ENCODE measurements at regions not wholly inside any gene's neighbourhood (a gene's known extent, or its start where the extent isn't known, plus 50 kb on each side); places are given as distances from the start of the nearest gene placed in this dataset.
A peak's percentile ranks its signal among the peaks of the same experiment; 100 is the strongest.

- intact Hi-C loops (cut with micrococcal nuclease) = no loop called here
- Histone ChIP-seq H3K27ac (ENCODE audit: low read depth, low read length) (no peak overlapping the region), H3K4me1 (ENCODE audit: insufficient read depth, low read length) (no peaks in the 10 kb centered on the region), H3K9me3 (ENCODE audit: control insufficient read depth in 1 of 2, low read length in 2 of 2) (no peaks in the 10 kb centered on the region), H3K4me3 (ENCODE audit: low read length in 2 of 2) (no peak overlapping the region), H3K36me3 (ENCODE audit: insufficient read depth, low read length) (no peaks in the 10 kb centered on the region), H3K27me3 (ENCODE audit: insufficient read depth, low read length) (no peaks in the 10 kb centered on the region)
- no peak for DNase-seq
- H3K4me3 Mint-ChIP-seq = no peak overlapping the region
- no peak overlapping the region for H3K27ac Mint-ChIP-seq
- peaks cover 0 to 1% of the 10 kb centered on the region in 2 donors for H3K27me3 Mint-ChIP-seq
- POLR2A ChIA-PET (ENCODE audit: partially characterized antibody) = no interaction called here
- no peaks in the 10 kb centered on the region for H3K4me1 Mint-ChIP-seq
- H3K36me3 Mint-ChIP-seq = no peaks in the 10 kb centered on the region
- no peaks in the 10 kb centered on the region for H3K9me3 Mint-ChIP-seq
- CTCF ChIA-PET (ENCODE audit: partially characterized antibody) = no interaction called here
Observed at GRCh38 chr7:115683093-115683492, 347.5 kb downstream of the TFEC start.

GRCh38 chr7:115682507-115682906, 348.1 kb downstream of the TFEC start:
- ChIA-PET POLR2A (ENCODE audit: partially characterized antibody) (no interaction called here), CTCF (ENCODE audit: partially characterized antibody) (interaction anchor here (1.2 kb wide), 1 partner anchor 817 kb away, joined by 3 read pairs; no protein-coding TSS in a partner anchor)
- no peaks in the 10 kb centered on the region for H3K4me1 Mint-ChIP-seq

GRCh38 chr7:115680921-115681320, 349.6 kb downstream of the TFEC start:
- H3K4me3 ChIP-seq (ENCODE audit: low read length in 2 of 2) = no peak overlapping the region
- ChIA-PET CTCF (ENCODE audit: partially characterized antibody) (interaction anchor here (0.9 to 2.6 kb wide), 3 partner anchors 9 to 816 kb away, joined by 4 to 8 read pairs (median 6); no protein-coding TSS in a partner anchor), POLR2A (ENCODE audit: partially characterized antibody) (no interaction called here)
- intact Hi-C loops (cut with micrococcal nuclease) = loop anchor here (1.0 kb wide), 1 partner anchor 816 kb away; no protein-coding TSS in a partner anchor
- H3K36me3 Mint-ChIP-seq = no peaks in the 10 kb centered on the region
- H3K9me3 Mint-ChIP-seq = no peaks in the 10 kb centered on the region
- H3K27me3 Mint-ChIP-seq = peaks cover 0 to 1% of the 10 kb centered on the region in 2 donors
- no peaks in the 10 kb centered on the region for H3K36me3 ChIP-seq (ENCODE audit: insufficient read depth, low read length)
- no peak overlapping the region for H3K27ac Mint-ChIP-seq
- no peaks in the 10 kb centered on the region for H3K4me1 ChIP-seq (ENCODE audit: insufficient read depth, low read length)
- DNase-seq = no peak
- H3K4me3 Mint-ChIP-seq = no peak overlapping the region
- H3K4me1 Mint-ChIP-seq = no peaks in the 10 kb centered on the region
- no peaks in the 10 kb centered on the region for H3K9me3 ChIP-seq (ENCODE audit: control insufficient read depth in 1 of 2, low read length in 2 of 2)
- no peak overlapping the region for H3K27ac ChIP-seq (ENCODE audit: low read depth, low read length)
- no peaks in the 10 kb centered on the region for H3K27me3 ChIP-seq (ENCODE audit: insufficient read depth, low read length)

More at GRCh38 chr7:115682507-115682906, 348.1 kb downstream of the TFEC start:
- H3K4me1 ChIP-seq (ENCODE audit: insufficient read depth, low read length) = no peaks in the 10 kb centered on the region
- no peaks in the 10 kb centered on the region for H3K9me3 Mint-ChIP-seq
- H3K36me3 Mint-ChIP-seq = no peaks in the 10 kb centered on the region
- H3K27me3 Mint-ChIP-seq = peaks cover 0 to 1% of the 10 kb centered on the region in 2 donors
- H3K27me3 ChIP-seq (ENCODE audit: insufficient read depth, low read length) = no peaks in the 10 kb centered on the region
- no peak overlapping the region for H3K27ac Mint-ChIP-seq
- no peak overlapping the region for H3K4me3 Mint-ChIP-seq
- H3K4me3 ChIP-seq (ENCODE audit: low read length in 2 of 2) = no peak overlapping the region
- H3K9me3 ChIP-seq (ENCODE audit: control insufficient read depth in 1 of 2, low read length in 2 of 2) = no peaks in the 10 kb centered on the region
- H3K36me3 ChIP-seq (ENCODE audit: insufficient read depth, low read length) = no peaks in the 10 kb centered on the region
- DNase-seq = no peak
- H3K27ac ChIP-seq (ENCODE audit: low read depth, low read length) = no peak overlapping the region
- intact Hi-C loops (cut with micrococcal nuclease) = no loop called here

- H3K27me3 ChIP-seq (ENCODE audit: insufficient read depth, low read length) = no peaks in the 10 kb centered on the region
- H3K9me3 Mint-ChIP-seq = no peaks in the 10 kb centered on the region
- H3K9me3 ChIP-seq (ENCODE audit: control insufficient read depth in 1 of 2, low read length in 2 of 2) = no peaks in the 10 kb centered on the region
- no peak overlapping the region for H3K4me3 ChIP-seq (ENCODE audit: low read length in 2 of 2)
- CTCF ChIA-PET (ENCODE audit: partially characterized antibody) = interaction anchor here (1.3 to 2.6 kb wide), 2 partner anchors 99 to 815 kb away, joined by 6 to 8 read pairs; no protein-coding TSS in a partner anchor
- H3K36me3 Mint-ChIP-seq = no peaks in the 10 kb centered on the region
- H3K27me3 Mint-ChIP-seq = peaks cover 0 to 1% of the 10 kb centered on the region in 2 donors
- no peaks in the 10 kb centered on the region for H3K4me1 ChIP-seq (ENCODE audit: insufficient read depth, low read length)
- POLR2A ChIA-PET (ENCODE audit: partially characterized antibody) = no interaction called here
- intact Hi-C loops (cut with micrococcal nuclease) = loop anchor here (1.0 kb wide), 1 partner anchor 815 kb away; no protein-coding TSS in a partner anchor
- no peak overlapping the region for H3K27ac Mint-ChIP-seq
- peak in 4 of 5 donors; percentile 5 to 10 (median 8) for DNase-seq
- no peaks in the 10 kb centered on the region for H3K36me3 ChIP-seq (ENCODE audit: insufficient read depth, low read length)
- no peak overlapping the region for H3K4me3 Mint-ChIP-seq
- no peak overlapping the region for H3K27ac ChIP-seq (ENCODE audit: low read depth, low read length)
- no peaks in the 10 kb centered on the region for H3K4me1 Mint-ChIP-seq
Observed at GRCh38 chr7:115679976-115680375, 350.6 kb downstream of the TFEC start.

GRCh38 chr7:115679423-115679822, 351.1 kb downstream of the TFEC start:
- H3K4me3 ChIP-seq (ENCODE audit: low read length in 2 of 2) = no peak overlapping the region
- Mint-ChIP-seq H3K9me3 (no peaks in the 10 kb centered on the region), H3K36me3 (no peaks in the 10 kb centered on the region), H3K4me1 (no peaks in the 10 kb centered on the region), H3K27me3 (peaks cover 0 to 1% of the 10 kb centered on the region in 2 donors), H3K4me3 (no peak overlapping the region), H3K27ac (no peak overlapping the region)
- no peaks in the 10 kb centered on the region for H3K27me3 ChIP-seq (ENCODE audit: insufficient read depth, low read length)
- no peaks in the 10 kb centered on the region for H3K4me1 ChIP-seq (ENCODE audit: insufficient read depth, low read length)
- no peak for DNase-seq
- ChIA-PET CTCF (ENCODE audit: partially characterized antibody) (interaction anchor here (2.6 kb wide), 1 partner anchor 100 kb away, joined by 6 read pairs; no protein-coding TSS in a partner anchor), POLR2A (ENCODE audit: partially characterized antibody) (no interaction called here)
- H3K27ac ChIP-seq (ENCODE audit: low read depth, low read length) = no peak overlapping the region
- no peaks in the 10 kb centered on the region for H3K36me3 ChIP-seq (ENCODE audit: insufficient read depth, low read length)
- H3K9me3 ChIP-seq (ENCODE audit: control insufficient read depth in 1 of 2, low read length in 2 of 2) = no peaks in the 10 kb centered on the region
- intact Hi-C loops (cut with micrococcal nuclease) = no loop called here

GRCh38 chr7:115678086-115678982, 352.2 kb downstream of the TFEC start:
- CTCF ChIA-PET (ENCODE audit: partially characterized antibody) = no interaction called here
- H3K4me1 Mint-ChIP-seq = no peaks in the 10 kb centered on the region
- peaks cover 0 to 1% of the 10 kb centered on the region in 2 donors for H3K27me3 Mint-ChIP-seq
- H3K36me3 Mint-ChIP-seq = no peaks in the 10 kb centered on the region
- Histone ChIP-seq H3K36me3 (ENCODE audit: insufficient read depth, low read length) (no peaks in the 10 kb centered on the region), H3K27ac (ENCODE audit: low read depth, low read length) (no peak overlapping the region), H3K4me3 (ENCODE audit: low read length in 2 of 2) (no peak overlapping the region), H3K9me3 (ENCODE audit: control insufficient read depth in 1 of 2, low read length in 2 of 2) (no peaks in the 10 kb centered on the region), H3K27me3 (ENCODE audit: insufficient read depth, low read length) (no peaks in the 10 kb centered on the region), H3K4me1 (ENCODE audit: insufficient read depth, low read length) (no peaks in the 10 kb centered on the region)
- H3K4me3 Mint-ChIP-seq = no peak overlapping the region
- no peaks in the 10 kb centered on the region for H3K9me3 Mint-ChIP-seq
- intact Hi-C loops (cut with micrococcal nuclease) = no loop called here
- DNase-seq = no peak
- POLR2A ChIA-PET (ENCODE audit: partially characterized antibody) = no interaction called here
- H3K27ac Mint-ChIP-seq = no peak overlapping the region

- CTCF ChIA-PET (ENCODE audit: partially characterized antibody) = interaction anchor here (0.7 kb wide), 1 partner anchor 15 kb away, joined by 3 read pairs; no protein-coding TSS in a partner anchor
- no peaks in the 10 kb centered on the region for H3K36me3 Mint-ChIP-seq
Observed at GRCh38 chr7:115676707-115677106, 353.9 kb downstream of the TFEC start.

More at GRCh38 chr7:115676707-115677106, 353.9 kb downstream of the TFEC start:
- H3K27me3 ChIP-seq (ENCODE audit: insufficient read depth, low read length) = no peaks in the 10 kb centered on the region
- H3K27ac ChIP-seq (ENCODE audit: low read depth, low read length) = no peak overlapping the region
- no peaks in the 10 kb centered on the region for H3K4me1 ChIP-seq (ENCODE audit: insufficient read depth, low read length)
- no peaks in the 10 kb centered on the region for H3K9me3 ChIP-seq (ENCODE audit: control insufficient read depth in 1 of 2, low read length in 2 of 2)
- H3K36me3 ChIP-seq (ENCODE audit: insufficient read depth, low read length) = no peaks in the 10 kb centered on the region
- POLR2A ChIA-PET (ENCODE audit: partially characterized antibody) = no interaction called here
- no peak overlapping the region for H3K27ac Mint-ChIP-seq
- no peaks in the 10 kb centered on the region for H3K9me3 Mint-ChIP-seq
- intact Hi-C loops (cut with micrococcal nuclease) = no loop called here
- no peak overlapping the region for H3K4me3 Mint-ChIP-seq
- no peaks in the 10 kb centered on the region for H3K4me1 Mint-ChIP-seq
- no peak overlapping the region for H3K4me3 ChIP-seq (ENCODE audit: low read length in 2 of 2)
- peaks cover 0 to 1% of the 10 kb centered on the region in 2 donors for H3K27me3 Mint-ChIP-seq
- no peak for DNase-seq

Measured in CD4-positive, alpha-beta memory T cell (primary cell).